SJSA1 (cell line): ENCODE measurements at regions not wholly inside any gene's neighbourhood (a gene's known extent, or its start where the extent isn't known, plus 50 kb on each side); places are given as distances from the start of the nearest gene placed in this dataset.

Experiments
- DNase-seq, 2 experiments: peaks; one replicate each; pipeline ENCODE4 v3.0.0-alpha.2; 2015 to 2020; ENCODE audit warnings: low spot score in 2 of 2, low read depth in 1 of 2
- H3K27ac ChIP-seq: fragments of 250-450 bp; sonication (Bioruptor Pico); 2 replicates; pipeline ENCODE4 v1.5.1; 2020; ENCODE audit warnings: mild to moderate bottlenecking, moderate library complexity
- H3K27me3 ChIP-seq: fragments of 250-450 bp; sonication (Bioruptor Pico); replicated peaks from 2 replicates; pipeline ENCODE4 v1.5.1; 2020; ENCODE audit warnings: mild to moderate bottlenecking, moderate library complexity
- H3K36me3 ChIP-seq: fragments of 250-450 bp; sonication (Bioruptor Pico); 2 replicates; pipeline ENCODE4 v1.5.1; 2020; ENCODE audit warnings: mild to moderate bottlenecking
- H3K4me1 ChIP-seq: fragments of 250-450 bp; sonication (Bioruptor Pico); replicated peaks from 2 replicates; pipeline ENCODE4 v1.6.1; 2021; ENCODE audit warnings: mild to moderate bottlenecking
- H3K4me3 ChIP-seq: fragments of 250-450 bp; sonication (Bioruptor Pico); 2 replicates; pipeline ENCODE4 v1.5.1; 2020; ENCODE audit warnings: mild to moderate bottlenecking
- H3K9me3 ChIP-seq: fragments of 250-450 bp; sonication (Bioruptor Pico); replicated peaks from 2 replicates; pipeline ENCODE4 v1.5.1; 2020; ENCODE audit warnings: mild to moderate bottlenecking

GRCh38 chr13:47539317-47539716, 461.8 kb downstream of the SUCLA2 start:
- no peaks in the 10 kb centered on the region for H3K4me1 ChIP-seq
- DNase-seq, result no peak
- H3K27ac ChIP-seq, result no peak overlapping the region
- no peaks in the 10 kb centered on the region for H3K36me3 ChIP-seq
- H3K4me3 ChIP-seq, result no peak overlapping the region
- H3K9me3 ChIP-seq, result no peaks in the 10 kb centered on the region
- H3K27me3 ChIP-seq, result no peaks in the 10 kb centered on the region

- Histone ChIP-seq H3K27me3 (no peaks in the 10 kb centered on the region), H3K36me3 (no peaks in the 10 kb centered on the region), H3K27ac (no peak overlapping the region), H3K4me3 (no peak overlapping the region), H3K9me3 (no peaks in the 10 kb centered on the region), H3K4me1 (no peaks in the 10 kb centered on the region)
- DNase-seq, result no peak
Observed at GRCh38 chr13:47523771-47524170, 477.3 kb downstream of the SUCLA2 start.

DNA sequence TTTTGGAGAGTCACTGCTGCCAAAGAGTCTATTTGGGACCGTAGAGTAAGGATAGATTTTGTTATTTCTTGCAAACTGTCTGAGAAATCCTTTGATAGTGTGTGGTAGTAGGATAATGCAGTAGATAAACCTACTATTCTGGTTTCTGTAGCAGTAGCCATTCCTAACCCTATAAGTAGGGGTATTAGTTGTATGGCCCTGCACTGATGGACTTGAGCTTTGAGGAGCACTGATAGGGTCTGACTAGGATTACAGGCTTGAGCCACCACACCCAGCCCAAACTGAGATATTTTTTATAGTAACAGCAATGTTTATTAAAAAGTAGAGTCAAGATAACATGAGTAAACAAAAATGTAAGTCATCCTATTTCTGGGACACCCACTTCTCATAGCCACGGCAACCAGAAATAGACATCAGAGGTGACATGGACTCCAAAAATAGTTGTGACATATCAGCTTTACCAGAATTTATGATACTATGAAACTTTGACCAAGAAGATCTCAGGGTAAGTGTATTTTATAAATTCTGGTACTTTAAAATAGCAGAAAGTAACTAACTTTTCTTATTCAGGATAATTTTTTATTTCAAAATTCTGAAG, 479.1 kb downstream of the SUCLA2 start:
- Histone ChIP-seq H3K4me1 (no peaks in the 10 kb centered on the region), H3K36me3 (no peaks in the 10 kb centered on the region), H3K4me3 (no peak overlapping the region), H3K27me3 (no peaks in the 10 kb centered on the region), H3K9me3 (no peaks in the 10 kb centered on the region), H3K27ac (no peak overlapping the region)
- DNase-seq, result no peak

DNA sequence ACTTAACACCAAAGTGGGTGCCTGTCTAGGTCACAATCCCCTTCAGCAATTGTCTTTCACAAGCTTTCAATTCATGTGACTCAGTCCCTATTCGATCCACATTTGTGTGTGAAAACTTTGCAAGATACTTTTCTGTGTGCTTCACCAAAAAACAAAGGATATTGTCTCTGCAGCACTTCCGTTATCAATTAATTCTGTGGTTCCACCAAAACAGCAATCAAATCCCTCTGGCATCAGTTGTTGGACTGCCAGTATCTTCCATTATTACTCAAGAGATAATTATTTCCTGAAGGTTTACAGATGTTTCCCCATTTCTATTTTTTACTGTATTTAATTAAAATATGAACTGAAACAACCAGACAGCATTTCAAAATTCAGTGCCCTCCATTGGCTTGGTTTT, 481.4 kb downstream of the SUCLA2 start:
- no peaks in the 10 kb centered on the region for H3K9me3 ChIP-seq
- no peaks in the 10 kb centered on the region for H3K36me3 ChIP-seq
- DNase-seq, result no peak
- H3K27ac ChIP-seq, result no peak overlapping the region
- H3K4me3 ChIP-seq, result no peak overlapping the region
- H3K27me3 ChIP-seq, result no peaks in the 10 kb centered on the region
- no peaks in the 10 kb centered on the region for H3K4me1 ChIP-seq

- H3K27me3 ChIP-seq, result no peaks in the 10 kb centered on the region
- no peak overlapping the region for H3K27ac ChIP-seq
- no peak overlapping the region for H3K4me3 ChIP-seq
- no peaks in the 10 kb centered on the region for H3K4me1 ChIP-seq
- no peaks in the 10 kb centered on the region for H3K36me3 ChIP-seq
- DNase-seq, result no peak
- no peaks in the 10 kb centered on the region for H3K9me3 ChIP-seq
Observed at GRCh38 chr13:47518530-47518929, 482.5 kb downstream of the SUCLA2 start.

- Histone ChIP-seq H3K4me3 (no peak overlapping the region), H3K4me1 (no peaks in the 10 kb centered on the region), H3K27ac (no peak overlapping the region), H3K36me3 (no peaks in the 10 kb centered on the region), H3K27me3 (no peaks in the 10 kb centered on the region), H3K9me3 (no peaks in the 10 kb centered on the region)
- DNase-seq, result no peak
Observed at GRCh38 chr13:47511647-47512046, 489.4 kb downstream of the SUCLA2 start.

GRCh38 chr13:47508527-47509228, 492.4 kb downstream of the SUCLA2 start:
- Histone ChIP-seq H3K36me3 (no peaks in the 10 kb centered on the region), H3K27me3 (no peaks in the 10 kb centered on the region), H3K4me3 (no peak overlapping the region), H3K27ac (no peak overlapping the region), H3K4me1 (no peaks in the 10 kb centered on the region), H3K9me3 (no peaks in the 10 kb centered on the region)
- DNase-seq, result no peak

- H3K27ac ChIP-seq, result no peak overlapping the region
- no peak overlapping the region for H3K4me3 ChIP-seq
- no peaks in the 10 kb centered on the region for H3K36me3 ChIP-seq
- H3K27me3 ChIP-seq, result no peaks in the 10 kb centered on the region
- H3K4me1 ChIP-seq, result peaks cover 15% of the 10 kb centered on the region
- no peak for DNase-seq
- H3K9me3 ChIP-seq, result no peaks in the 10 kb centered on the region
Observed at GRCh38 chr13:47503475-47503874, 497.6 kb downstream of the SUCLA2 start.

- no peaks in the 10 kb centered on the region for H3K36me3 ChIP-seq
- H3K4me3 ChIP-seq, result no peak overlapping the region
- H3K27me3 ChIP-seq, result no peaks in the 10 kb centered on the region
- no peak for DNase-seq
- H3K27ac ChIP-seq, result no peak overlapping the region
- H3K4me1 ChIP-seq, result peaks cover 15% of the 10 kb centered on the region
- H3K9me3 ChIP-seq, result no peaks in the 10 kb centered on the region
Observed at GRCh38 chr13:47502166-47502565, 498.9 kb downstream of the SUCLA2 start.

- Histone ChIP-seq H3K36me3 (no peaks in the 10 kb centered on the region), H3K4me1 (peaks cover 15% of the 10 kb centered on the region), H3K9me3 (no peaks in the 10 kb centered on the region), H3K27ac (peak overlapping the region; percentile 67), H3K27me3 (no peaks in the 10 kb centered on the region), H3K4me3 (no peak overlapping the region)
- DNase-seq, result peak in 1 of 2 experiments; percentile 52
Observed at GRCh38 chr13:47499358-47500150, 501.5 kb downstream of the SUCLA2 start.

DNA sequence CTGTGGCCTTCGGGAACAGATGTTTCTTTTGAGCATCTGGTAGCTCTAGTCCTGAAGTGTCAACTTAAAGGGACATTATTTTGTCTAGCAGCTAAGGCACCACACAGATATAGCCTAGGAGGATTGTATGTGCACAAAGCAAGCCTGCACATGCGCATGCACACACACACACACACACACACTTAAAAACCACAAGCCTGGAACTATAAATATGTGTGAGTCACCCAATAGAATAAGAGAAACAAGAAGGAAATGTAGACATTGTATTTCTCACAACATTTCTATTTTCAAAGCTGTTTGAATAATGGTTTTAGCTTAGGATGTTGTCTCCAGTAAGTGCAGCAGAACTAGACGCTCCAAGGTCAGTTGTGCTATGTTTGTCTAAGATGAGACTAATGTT, 516.5 kb downstream of the SUCLA2 start:
- no peak overlapping the region for H3K4me3 ChIP-seq

DNA sequence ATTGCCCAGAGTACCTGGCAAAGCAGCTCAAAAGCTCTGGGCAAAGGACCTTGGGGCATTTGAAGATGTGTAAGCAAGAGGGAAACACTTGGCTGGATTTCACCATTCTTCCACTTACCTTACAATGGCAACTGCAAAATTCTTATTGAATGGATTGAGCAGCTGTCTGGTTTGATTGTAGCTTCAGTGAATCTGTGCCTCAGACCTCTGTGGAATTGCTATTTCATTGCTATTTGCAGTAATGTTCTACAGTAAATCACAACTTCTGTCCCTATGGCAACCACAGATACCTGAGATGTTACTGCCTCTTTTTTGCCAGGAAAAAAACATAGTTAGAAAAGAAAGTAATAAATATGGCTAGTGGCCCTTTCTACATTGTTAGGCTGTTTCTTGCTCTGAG, 519.5 kb downstream of the SUCLA2 start:
- Histone ChIP-seq H3K4me3 (no peak overlapping the region), H3K27me3 (no peaks in the 10 kb centered on the region), H3K4me1 (peaks cover 37% of the 10 kb centered on the region), H3K36me3 (no peaks in the 10 kb centered on the region), H3K9me3 (no peaks in the 10 kb centered on the region), H3K27ac (no peak overlapping the region)
- no peak for DNase-seq

More for the DNA sequence above, 516.5 kb downstream of the SUCLA2 start:
- no peaks in the 10 kb centered on the region for H3K9me3 ChIP-seq
- H3K27me3 ChIP-seq, result no peaks in the 10 kb centered on the region
- peak overlapping the region; percentile 44 for H3K27ac ChIP-seq
- peak in 1 of 2 experiments; percentile 58 for DNase-seq
- peaks cover 30% of the 10 kb centered on the region for H3K4me1 ChIP-seq
- no peaks in the 10 kb centered on the region for H3K36me3 ChIP-seq

DNA sequence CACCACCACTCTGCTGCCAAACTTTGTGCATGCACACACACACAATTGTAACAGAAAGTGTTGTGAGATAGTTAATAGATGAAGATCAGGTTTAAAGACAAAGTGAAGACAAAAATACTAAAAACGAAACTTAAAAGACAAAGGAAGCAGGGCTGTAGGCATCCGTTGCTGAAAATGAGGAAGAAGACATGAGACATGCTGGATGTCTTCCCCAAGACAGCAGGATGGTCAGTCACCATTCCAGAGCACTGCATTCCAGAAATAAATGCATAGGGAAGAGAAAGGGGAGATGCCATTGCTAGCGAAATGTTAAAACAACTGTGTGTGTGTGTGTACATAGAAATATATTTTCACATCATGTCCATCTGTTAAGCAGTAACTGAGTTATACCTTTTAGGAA, 520.1 kb downstream of the SUCLA2 start:
- Histone ChIP-seq H3K27ac (peak overlapping the region; percentile 93), H3K4me1 (peaks cover 37% of the 10 kb centered on the region), H3K4me3 (no peak overlapping the region), H3K9me3 (no peaks in the 10 kb centered on the region), H3K36me3 (no peaks in the 10 kb centered on the region), H3K27me3 (no peaks in the 10 kb centered on the region)
- DNase-seq, result no peak

GRCh38 chr13:47480121-47480520, 521.0 kb downstream of the SUCLA2 start:
- DNase-seq, result peak; percentile 68 to 80
- peak overlapping the region; percentile 11; the same call in 1 of the 2 replicates for H3K4me3 ChIP-seq
- H3K27me3 ChIP-seq, result no peaks in the 10 kb centered on the region
- H3K27ac ChIP-seq, result peak overlapping the region; percentile 93
- no peaks in the 10 kb centered on the region for H3K9me3 ChIP-seq
- H3K4me1 ChIP-seq, result peaks cover 33% of the 10 kb centered on the region
- no peaks in the 10 kb centered on the region for H3K36me3 ChIP-seq
